Muscle layer of duodenum (tissue), 2 donors: ENCODE measurements at regions not wholly inside any gene's neighbourhood (a gene's known extent, or its start where the extent isn't known, plus 50 kb on each side); places are given as distances from the start of the nearest gene placed in this dataset.
"Not testable (repeated sequence)": the region's sequence is repeated elsewhere in the genome, so short reads cannot be mapped to it uniquely, and the experiment has no call there.

ENCODE experiments used
- H3K27ac ChIP-seq: one replicate; pipeline ENCODE4 v1.7.0; 2013; ENCODE audit warnings: mild to moderate bottlenecking, low read length
- H3K27me3 ChIP-seq: one replicate; pipeline ENCODE4 v1.7.0; 2013; ENCODE audit warnings: low read depth, mild to moderate bottlenecking, control low read depth, low read length
- H3K36me3 ChIP-seq, 2 donors: one replicate each; pipeline ENCODE4 v1.7.0; 2013; ENCODE audit warnings: low read length in 2 of 2, control low read depth in 1 of 2, mild to moderate bottlenecking in 1 of 2; ENCODE audit not compliant: insufficient read depth in 2 of 2, control insufficient read depth in 1 of 2
- H3K4me1 ChIP-seq, 2 donors: one replicate each; pipeline ENCODE4 v1.7.0; 2013; ENCODE audit warnings: low read length in 2 of 2, mild to moderate bottlenecking in 2 of 2, control low read depth in 1 of 2, moderate library complexity in 1 of 2; ENCODE audit not compliant: insufficient read depth in 2 of 2, control insufficient read depth in 1 of 2
- H3K4me3 ChIP-seq, 2 donors: one replicate each; pipeline ENCODE4 v1.7.0; 2013; ENCODE audit warnings: low read length in 2 of 2, low read depth in 1 of 2, mild to moderate bottlenecking in 1 of 2
- H3K9me3 ChIP-seq, 2 donors: one replicate each; pipeline ENCODE4 v1.7.0; 2013; ENCODE audit warnings: low read length in 2 of 2, control low read depth in 1 of 2, mild to moderate bottlenecking in 1 of 2; ENCODE audit not compliant: control insufficient read depth in 1 of 2
- donor health status: healthy.

DNA sequence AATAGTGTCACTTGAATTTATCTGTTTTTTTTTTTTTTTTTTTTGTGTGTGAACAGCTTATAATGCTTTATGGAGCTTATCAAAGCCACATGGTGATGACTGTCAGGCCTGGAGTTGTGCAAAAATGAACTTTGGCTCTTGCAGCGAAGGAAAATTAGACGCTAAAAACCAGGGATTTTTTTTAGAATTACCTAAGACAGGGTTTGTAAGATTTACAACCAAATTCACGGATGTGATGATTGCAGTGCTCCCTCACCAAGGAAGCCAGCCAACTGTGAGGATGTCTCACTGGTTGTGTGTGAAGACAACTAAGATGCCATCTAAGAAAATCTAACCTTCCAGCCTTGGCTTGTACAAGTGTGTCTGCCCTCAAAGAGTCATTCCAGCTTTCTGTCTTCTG lies 127.1 kb upstream of the SLC4A4 start:
- Histone ChIP-seq H3K9me3 (no peaks in the 10 kb centered on the region), H3K27ac (no peak overlapping the region), H3K27me3 (no peaks in the 10 kb centered on the region), H3K36me3 (no peaks in the 10 kb centered on the region), H3K4me1 (no peaks in the 10 kb centered on the region), H3K4me3 (no peak overlapping the region)

GRCh38 chr4:71212216-71212615 lies 126.6 kb upstream of the SLC4A4 start:
- H3K9me3 ChIP-seq = no peaks in the 10 kb centered on the region
- H3K27ac ChIP-seq = no peak overlapping the region
- no peak overlapping the region for H3K4me3 ChIP-seq
- no peaks in the 10 kb centered on the region for H3K4me1 ChIP-seq
- no peaks in the 10 kb centered on the region for H3K36me3 ChIP-seq
- no peaks in the 10 kb centered on the region for H3K27me3 ChIP-seq

GRCh38 chr4:71214578-71214977 lies 124.2 kb upstream of the SLC4A4 start:
- Histone ChIP-seq H3K27ac (no peak overlapping the region), H3K4me3 (no peak overlapping the region), H3K9me3 (no peaks in the 10 kb centered on the region)

DNA sequence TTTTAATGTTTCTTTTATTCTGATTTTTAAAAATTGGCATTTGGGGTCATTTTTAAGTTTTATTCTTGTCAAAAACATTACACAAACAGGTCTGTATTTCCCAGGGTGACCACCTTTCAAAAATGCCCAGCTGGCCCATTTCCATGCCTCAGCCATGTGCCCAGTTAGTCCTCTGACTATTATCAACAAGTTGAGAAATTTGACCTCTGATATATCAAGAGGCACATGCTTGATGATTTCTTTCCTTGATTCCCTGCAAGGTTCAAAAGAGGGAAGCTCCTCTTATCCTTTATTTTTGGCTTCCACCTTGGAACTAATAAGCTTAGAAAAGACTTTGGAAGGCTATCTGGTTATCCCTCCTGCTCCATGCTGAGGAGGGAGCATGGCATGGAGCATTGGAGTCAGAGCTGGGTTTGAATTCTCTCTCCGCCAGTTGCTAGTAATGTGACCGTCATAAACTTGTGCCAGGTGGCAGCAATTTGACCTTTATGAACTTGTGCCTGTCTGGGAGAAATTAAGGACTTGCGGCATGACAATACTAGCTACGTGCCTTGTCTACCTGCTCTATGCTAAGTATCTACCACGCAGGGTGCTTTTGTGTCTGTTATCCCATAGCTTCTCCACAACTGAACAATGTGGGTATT lies 122.4 kb upstream of the SLC4A4 start:
- Histone ChIP-seq H3K4me3 (no peak overlapping the region), H3K9me3 (no peaks in the 10 kb centered on the region), H3K27ac (no peak overlapping the region), H3K27me3 (no peaks in the 10 kb centered on the region), H3K4me1 (no peaks in the 10 kb centered on the region), H3K36me3 (no peaks in the 10 kb centered on the region)

More at GRCh38 chr4:71214578-71214977, 124.2 kb upstream of the SLC4A4 start:
- no peaks in the 10 kb centered on the region for H3K27me3 ChIP-seq
- no peaks in the 10 kb centered on the region for H3K36me3 ChIP-seq
- no peaks in the 10 kb centered on the region for H3K4me1 ChIP-seq

- Histone ChIP-seq H3K4me3 (no peak overlapping the region), H3K4me1 (no peaks in the 10 kb centered on the region), H3K9me3 (no peaks in the 10 kb centered on the region), H3K27me3 (no peaks in the 10 kb centered on the region), H3K27ac (no peak overlapping the region), H3K36me3 (no peaks in the 10 kb centered on the region)
These were observed 121.1 kb upstream of the SLC4A4 start for GRCh38 chr4:71217688-71218087.

- not testable (repeated sequence) for H3K4me3 ChIP-seq, H3K27me3 ChIP-seq, H3K4me1 ChIP-seq, H3K9me3 ChIP-seq, H3K36me3 ChIP-seq, H3K27ac ChIP-seq
These were observed 118.0 kb upstream of the SLC4A4 start for GRCh38 chr4:71220848-71221247.

DNA sequence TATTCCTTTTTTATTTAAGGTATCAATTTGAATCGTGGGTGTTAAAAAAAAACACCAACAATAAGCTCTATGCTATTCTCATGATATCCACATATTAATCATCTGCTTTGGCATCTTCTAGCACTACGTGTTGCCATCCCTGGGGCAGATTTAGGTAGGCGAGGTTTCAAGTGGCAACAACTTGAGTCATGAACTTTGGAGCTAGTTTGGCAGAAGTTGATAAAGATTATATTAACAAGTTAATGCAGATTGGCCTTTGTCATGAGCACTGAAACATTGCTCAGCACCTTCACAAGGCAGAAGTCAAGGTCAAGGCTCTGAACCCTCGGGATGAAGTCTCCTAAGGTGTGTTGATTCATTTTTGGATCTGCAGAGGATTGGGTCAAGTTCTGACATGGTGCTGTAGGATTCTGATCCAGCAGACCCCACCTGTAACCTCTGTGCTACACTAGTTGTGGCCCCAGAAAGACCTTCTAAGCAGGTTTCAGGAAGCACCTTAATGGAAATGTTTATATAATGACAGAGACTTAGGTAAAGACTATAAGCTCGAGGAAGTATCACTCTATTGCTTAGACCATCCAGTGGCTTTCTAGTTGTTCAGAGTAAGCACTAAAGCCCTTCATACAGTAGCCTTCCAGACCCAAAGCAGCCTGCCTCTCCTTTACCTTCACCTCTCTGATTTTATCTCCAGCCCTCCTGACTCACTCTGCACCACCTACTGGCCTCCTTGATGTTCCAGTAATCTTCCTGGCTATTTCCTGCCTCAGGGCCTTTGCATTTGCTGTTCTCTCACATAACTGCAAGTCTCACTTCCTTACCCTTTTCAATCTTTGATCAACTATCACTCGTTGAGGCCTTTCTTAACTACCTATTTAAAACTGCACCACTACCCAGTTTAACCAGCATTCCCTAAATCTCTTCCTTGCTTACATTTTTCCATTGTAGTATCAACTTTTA lies 117.0 kb upstream of the SLC4A4 start:
- Histone ChIP-seq H3K27ac (no peak overlapping the region), H3K27me3 (no peaks in the 10 kb centered on the region), H3K4me1 (no peaks in the 10 kb centered on the region), H3K4me3 (no peak overlapping the region), H3K9me3 (no peaks in the 10 kb centered on the region), H3K36me3 (no peaks in the 10 kb centered on the region)

DNA sequence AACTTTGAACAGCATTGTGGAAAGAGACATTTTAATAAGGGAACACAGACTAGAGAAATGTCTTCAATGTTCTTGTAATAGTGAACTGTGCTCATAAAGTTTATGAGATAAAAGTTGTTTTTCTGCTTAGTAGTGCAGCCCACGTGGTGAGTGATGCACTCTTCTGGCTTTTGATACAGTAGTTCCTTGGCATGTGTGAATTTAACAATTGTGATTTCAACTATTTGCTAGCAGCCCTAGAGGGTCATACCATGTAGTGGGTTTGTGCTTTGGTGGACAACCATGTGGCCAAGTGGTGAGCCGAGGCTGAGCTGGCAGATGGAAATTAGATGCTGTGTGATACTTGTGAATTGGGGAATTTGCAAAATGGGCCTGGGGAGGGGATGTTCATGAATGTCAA lies 116.2 kb upstream of the SLC4A4 start:
- Histone ChIP-seq H3K27ac (no peak overlapping the region), H3K9me3 (no peaks in the 10 kb centered on the region), H3K4me1 (no peaks in the 10 kb centered on the region), H3K27me3 (no peaks in the 10 kb centered on the region), H3K36me3 (no peaks in the 10 kb centered on the region), H3K4me3 (no peak overlapping the region)

- no peak overlapping the region for H3K27ac ChIP-seq
- no peaks in the 10 kb centered on the region for H3K36me3 ChIP-seq
- H3K4me1 ChIP-seq = peaks cover 12 to 28% of the 10 kb centered on the region in 2 donors
- H3K27me3 ChIP-seq = no peaks in the 10 kb centered on the region
- H3K9me3 ChIP-seq = no peaks in the 10 kb centered on the region
- peak overlapping the region; percentile 4 to 38 for H3K4me3 ChIP-seq
These were observed 109.1 kb upstream of the SLC4A4 start for GRCh38 chr4:71229477-71230270.

DNA sequence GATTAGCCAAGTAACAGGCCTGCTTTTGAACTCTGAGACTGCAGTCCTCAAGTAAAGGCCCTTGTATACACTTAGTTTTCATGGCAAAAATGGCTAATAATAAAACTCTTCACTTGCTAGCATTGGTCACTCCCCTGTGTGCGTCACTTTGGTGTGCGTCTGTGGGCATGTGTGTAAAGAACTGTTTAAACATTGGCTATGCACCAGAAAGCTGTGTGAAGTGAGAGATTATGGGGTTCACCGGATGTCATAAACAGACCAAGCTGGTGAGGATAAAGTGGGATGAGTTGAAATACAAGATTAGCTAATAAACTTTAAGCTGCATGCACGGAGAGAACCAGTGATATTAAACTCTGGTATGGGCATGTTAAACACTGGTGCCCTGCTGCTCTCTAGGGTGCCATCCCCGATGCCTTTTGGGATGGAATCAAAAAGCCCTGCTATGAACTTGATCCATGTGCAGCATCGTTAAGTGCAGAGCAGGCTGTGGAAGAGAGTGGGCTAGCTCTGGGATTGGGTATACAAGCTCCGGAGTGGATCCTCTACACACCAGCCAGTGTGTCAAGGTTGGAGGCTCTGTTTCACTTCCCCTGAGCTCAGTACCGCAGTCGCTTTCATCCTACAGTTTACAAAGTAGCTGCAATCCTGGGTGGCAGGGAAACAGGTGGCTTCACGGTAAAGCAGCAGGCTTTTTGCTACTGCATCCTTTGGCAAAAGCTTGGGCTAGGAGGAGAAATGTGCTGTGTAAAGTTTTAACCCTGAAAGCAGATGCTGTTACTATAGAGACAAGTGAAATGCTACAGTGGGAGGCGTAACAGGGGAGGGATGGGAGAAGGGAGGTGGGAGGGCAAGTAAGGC lies 108.3 kb upstream of the SLC4A4 start:
- no peaks in the 10 kb centered on the region for H3K27me3 ChIP-seq
- peak overlapping the region; percentile 3 for H3K27ac ChIP-seq
- peak overlapping the region in 1 of 2 donors; percentile 34 for H3K4me3 ChIP-seq
- H3K36me3 ChIP-seq = no peaks in the 10 kb centered on the region
- H3K4me1 ChIP-seq = peaks cover 12 to 28% of the 10 kb centered on the region in 2 donors
- H3K9me3 ChIP-seq = no peaks in the 10 kb centered on the region
